Stimulated activated CD8-positive, alpha-beta memory T cell treated with anti-CD3 and anti-CD28 coated beads, Interleukin-2, amount 100 ng/mL, for 48 hours (primary cell): ENCODE measurements at regions not wholly inside any gene's neighbourhood (a gene's known extent, or its start where the extent isn't known, plus 50 kb on each side); places are given as distances from the start of the nearest gene placed in this dataset.
"Not testable (repeated sequence)": the region's sequence is repeated elsewhere in the genome, so short reads cannot be mapped to it uniquely, and the experiment has no call there.

Source experiments
- DNase-seq, 2 donors: peaks; one replicate each; pipeline ENCODE4 v3.0.0-alpha.2; 2020; ENCODE audit warnings: low read depth in 2 of 2

DNA sequence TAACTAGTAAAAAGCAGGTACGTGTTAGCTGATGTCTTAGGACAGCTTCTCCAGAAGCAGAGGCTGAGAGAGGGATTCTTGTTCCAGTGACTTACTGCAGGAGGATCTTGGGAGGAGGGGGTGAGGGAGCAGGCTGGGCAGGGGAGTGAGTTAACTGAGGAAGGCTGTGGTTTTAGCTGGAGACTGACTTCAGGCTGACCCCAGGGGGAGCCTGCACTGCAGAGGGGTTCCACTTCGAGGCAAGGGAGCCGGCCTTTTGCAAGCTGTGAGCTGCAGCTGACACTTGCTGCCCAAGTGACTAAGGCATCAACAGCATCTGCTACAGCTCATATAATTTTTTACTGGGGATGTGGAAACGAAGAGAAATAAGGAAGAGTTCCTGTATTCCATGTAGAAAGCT is 50.4 kb upstream of the SOD1 start:
- DNase-seq = no peak

GRCh38 chr21:31607791-31608190 is 51.7 kb upstream of the SOD1 start:
- DNase-seq = no peak

- DNase-seq = no peak
These were observed 53.2 kb upstream of the SOD1 start for GRCh38 chr21:31606081-31606874.

GRCh38 chr21:31604591-31605190 is 54.8 kb upstream of the SOD1 start:
- peak; percentile 44 to 60 for DNase-seq

GRCh38 chr21:31599563-31599962 is 59.9 kb upstream of the SOD1 start:
- no peak for DNase-seq

- no peak for DNase-seq
These were observed 60.5 kb upstream of the SOD1 start for GRCh38 chr21:31599013-31599412.

- DNase-seq = no peak
These were observed 61.8 kb upstream of the SOD1 start for GRCh38 chr21:31597683-31598082.

- no peak for DNase-seq
These were observed 63.4 kb upstream of the SOD1 start for GRCh38 chr21:31596055-31596454.

GRCh38 chr21:31594726-31595125 is 64.8 kb upstream of the SOD1 start:
- no peak for DNase-seq

DNA sequence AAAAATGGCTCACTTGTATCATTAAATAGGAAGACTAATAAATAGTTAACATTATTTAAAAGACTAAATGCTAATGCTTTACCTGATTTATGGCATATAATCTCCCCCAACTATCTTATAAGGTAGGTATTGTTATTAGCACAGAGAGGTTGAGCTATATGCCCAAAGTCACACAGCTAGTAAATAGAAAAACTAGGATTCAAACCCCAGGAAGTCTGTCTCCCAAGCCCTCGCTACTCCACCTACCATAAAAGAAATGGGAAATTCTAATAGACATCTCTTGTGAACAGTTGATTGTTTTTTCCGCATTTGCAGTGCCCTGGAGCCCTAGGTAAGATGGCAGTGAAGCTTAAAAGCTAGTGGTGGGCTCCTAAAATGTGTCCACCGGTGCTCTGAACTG is 65.2 kb upstream of the SOD1 start:
- no peak for DNase-seq

DNA sequence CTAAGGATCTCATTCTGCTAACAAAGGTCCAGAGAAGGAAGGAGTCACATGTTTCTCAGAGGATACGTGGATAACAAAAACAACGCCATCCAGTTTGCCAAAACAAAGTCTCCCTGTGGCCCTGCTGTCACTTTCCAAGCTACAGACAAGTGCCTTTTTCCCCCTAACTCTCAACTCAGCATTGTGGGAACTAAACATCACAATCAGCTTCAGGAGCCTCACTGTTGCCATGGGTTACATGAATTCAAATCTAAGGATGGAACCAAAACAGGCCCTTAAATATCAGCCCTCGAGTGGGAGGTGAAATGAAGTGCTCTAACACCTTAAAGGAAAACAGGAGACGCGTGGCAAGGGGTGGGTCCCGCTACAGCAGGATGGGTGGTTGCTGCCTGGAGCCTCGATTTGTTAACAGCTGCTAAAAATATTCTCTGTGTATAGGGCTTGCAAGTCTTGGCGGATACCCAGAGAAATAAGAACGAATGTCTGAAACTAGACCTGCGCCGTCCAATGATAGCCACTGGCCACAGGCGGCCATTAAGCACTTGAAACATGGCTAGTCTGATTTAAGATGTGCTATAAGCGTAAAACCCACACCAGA is 66.4 kb upstream of the SOD1 start:
- DNase-seq = no peak

GRCh38 chr21:31592516-31592915 is 67.0 kb upstream of the SOD1 start:
- DNase-seq = no peak

GRCh38 chr21:31589820-31590219 is 69.7 kb upstream of the SOD1 start:
- no peak for DNase-seq

DNA sequence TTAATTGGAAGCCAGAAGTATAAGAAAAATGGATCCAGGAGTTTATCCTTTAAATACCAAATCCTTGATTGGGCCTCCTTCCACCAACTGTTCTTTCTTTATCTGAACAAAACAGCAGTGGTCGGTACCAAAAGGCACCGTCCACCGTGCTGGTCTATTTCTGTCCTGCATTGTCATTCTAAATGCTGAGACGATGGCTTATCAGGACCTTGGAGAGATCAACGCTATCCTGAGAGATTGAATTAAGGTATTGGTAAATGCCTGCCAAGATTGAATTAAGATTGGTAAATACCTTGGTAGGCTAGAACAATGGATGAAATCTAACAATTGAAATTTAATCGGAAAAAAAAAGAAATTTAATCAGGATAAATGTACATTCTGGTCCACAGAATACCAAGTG is 73.4 kb upstream of the SOD1 start:
- DNase-seq = no peak

DNA sequence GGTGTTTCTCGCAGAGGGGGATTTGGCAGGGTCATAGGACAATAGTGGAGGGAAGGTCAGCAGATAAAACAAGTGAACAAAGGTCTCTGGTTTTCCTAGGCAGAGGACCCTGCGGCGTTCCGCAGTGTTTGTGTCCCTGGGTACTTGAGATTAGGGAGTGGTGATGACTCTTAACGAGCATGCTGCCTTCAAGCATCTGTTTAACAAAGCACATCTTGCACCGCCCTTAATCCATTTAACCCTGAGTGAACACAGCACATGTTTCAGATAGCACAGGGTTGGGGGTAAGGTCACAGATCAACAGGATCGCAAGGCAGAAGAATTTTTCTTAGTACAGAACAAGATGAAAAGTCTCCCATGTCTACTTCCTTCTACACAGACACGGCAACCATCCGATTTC is 75.6 kb upstream of the SOD1 start:
- not testable (repeated sequence) for DNase-seq

GRCh38 chr21:31583498-31583897 is 76.0 kb upstream of the SOD1 start:
- no peak for DNase-seq

DNA sequence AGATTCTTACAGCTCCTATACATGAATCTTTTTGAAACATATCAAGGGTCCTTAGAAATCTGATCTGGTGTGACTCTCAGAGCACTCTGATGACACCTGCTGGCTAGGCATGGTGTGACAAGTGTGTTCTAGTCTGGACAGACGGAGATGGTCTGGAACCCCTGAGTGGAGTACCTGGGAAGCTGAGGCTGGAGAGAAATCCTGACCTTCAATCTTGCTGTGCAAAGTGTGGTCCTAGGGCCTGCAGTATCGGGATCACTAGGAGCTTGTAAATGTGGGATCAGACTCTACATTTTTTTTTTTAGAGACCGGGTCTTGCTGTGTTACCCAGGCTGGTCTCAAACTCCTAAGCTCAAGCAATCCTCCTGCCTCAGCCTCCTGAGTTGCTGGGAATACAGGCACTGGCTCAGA is 78.6 kb upstream of the SOD1 start:
- DNase-seq = peak; percentile 29 to 70

- DNase-seq = no peak
These were observed 82.2 kb upstream of the SOD1 start for GRCh38 chr21:31577271-31577670.

DNA sequence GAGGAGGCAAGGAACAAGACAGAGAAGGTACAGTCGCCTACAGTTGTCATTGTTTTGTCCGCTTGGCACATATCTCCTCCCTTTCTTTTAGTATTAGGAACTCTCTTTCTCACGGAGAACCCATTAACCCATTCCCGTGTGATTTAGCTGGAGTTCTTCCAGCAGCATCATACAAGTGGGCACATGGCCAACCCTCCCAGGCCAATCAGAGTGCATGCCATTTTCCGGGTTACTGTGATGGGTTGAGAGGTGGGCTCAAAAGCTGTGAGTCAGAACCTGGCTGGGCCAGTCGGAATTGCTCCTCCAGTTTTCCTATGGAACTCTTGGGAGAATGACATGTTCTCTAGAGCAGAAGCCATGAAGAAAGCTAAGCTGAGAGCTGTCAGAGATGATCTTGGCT is 83.1 kb upstream of the SOD1 start:
- no peak for DNase-seq

DNA sequence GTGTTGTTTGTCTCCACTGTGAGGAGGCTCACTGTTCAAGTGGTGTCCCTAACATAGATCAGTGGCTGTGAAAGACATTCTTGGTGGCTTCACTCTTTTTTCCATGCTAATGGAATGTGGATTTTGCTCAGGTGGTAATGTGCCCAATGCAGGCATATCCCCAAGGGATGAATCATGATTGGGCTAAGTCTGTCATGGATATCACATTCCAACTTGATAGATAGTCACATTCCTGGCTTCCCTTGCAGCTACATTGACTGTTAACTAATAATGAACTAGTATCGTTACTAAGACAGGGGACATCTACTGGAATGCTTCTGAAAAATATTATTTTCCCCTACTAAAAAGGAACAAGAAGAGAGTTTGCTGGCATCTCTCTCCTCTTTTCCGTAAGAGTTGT is 86.3 kb upstream of the SOD1 start:
- no peak for DNase-seq

- no peak for DNase-seq
These were observed 87.6 kb upstream of the SOD1 start for GRCh38 chr21:31571879-31572278.

DNA sequence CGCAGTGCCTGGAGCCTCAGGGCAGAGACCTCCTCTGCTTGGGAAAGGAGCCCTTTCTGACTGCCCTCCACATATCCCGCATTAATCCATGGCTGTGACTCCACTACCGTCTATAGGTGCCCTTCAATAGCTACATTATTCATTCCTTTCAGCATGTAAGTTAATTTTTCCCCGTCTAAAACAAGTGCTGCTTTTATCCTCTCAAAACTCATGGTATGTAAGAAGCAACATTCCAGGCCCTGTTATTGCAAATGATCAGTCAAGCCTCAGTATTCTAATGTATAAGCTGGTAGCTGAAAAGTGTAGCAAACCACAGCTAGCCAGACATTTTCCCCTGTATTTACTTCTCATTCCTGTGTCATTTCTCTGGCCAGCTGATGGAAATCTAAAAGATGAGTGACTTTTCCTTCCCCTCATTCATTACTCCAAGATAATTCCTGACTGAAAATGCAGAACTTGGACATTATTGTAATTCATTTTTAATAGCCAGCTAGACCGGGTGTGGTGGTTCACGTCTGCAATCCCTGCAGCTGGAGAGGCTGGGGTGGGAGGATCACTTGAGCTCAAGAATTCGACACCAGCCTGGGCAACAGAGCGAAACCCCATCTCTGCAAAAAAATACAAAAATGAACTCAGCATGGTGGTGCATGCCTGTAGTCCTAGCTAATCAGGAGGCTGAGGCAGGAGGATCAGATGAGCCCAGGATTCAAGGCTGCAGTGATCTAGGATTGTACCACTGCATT is 88.5 kb upstream of the SOD1 start:
- DNase-seq = no peak

DNA sequence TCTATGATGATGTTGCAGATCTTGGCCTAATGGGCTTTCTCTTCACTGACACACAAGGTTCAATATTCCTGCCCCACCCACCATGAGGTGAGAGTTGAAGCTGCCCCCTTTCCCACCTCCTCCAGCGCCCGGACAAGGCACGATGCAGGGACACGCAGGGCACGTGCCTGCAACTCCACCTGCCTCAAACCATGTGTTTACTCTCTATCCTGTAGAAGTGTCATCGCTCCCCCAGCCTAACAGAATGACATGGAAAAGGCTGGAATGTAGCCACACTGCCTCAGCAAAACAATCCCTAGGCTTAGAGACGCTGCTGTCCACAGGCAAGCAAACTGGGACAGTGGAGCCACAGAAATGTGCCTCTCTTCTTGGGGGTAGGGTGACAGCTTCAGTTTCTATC is 92.9 kb upstream of the SOD1 start:
- no peak for DNase-seq
